SW480 (cell line): ENCODE measurements at regions not wholly inside any gene's neighbourhood (a gene's known extent, or its start where the extent isn't known, plus 50 kb on each side); places are given as distances from the start of the nearest gene placed in this dataset.
"Not testable (repeated sequence)": the region's sequence is repeated elsewhere in the genome, so short reads cannot be mapped to it uniquely, and the experiment has no call there.

Source experiments
- DNase-seq: peaks from one replicate; pipeline ENCODE4 v3.0.0-alpha.2; 2016; ENCODE audit warnings: low spot score

GRCh38 chr5:99019254-99019653 is 90.4 kb upstream of the CHD1 start:
- no peak for DNase-seq

DNA sequence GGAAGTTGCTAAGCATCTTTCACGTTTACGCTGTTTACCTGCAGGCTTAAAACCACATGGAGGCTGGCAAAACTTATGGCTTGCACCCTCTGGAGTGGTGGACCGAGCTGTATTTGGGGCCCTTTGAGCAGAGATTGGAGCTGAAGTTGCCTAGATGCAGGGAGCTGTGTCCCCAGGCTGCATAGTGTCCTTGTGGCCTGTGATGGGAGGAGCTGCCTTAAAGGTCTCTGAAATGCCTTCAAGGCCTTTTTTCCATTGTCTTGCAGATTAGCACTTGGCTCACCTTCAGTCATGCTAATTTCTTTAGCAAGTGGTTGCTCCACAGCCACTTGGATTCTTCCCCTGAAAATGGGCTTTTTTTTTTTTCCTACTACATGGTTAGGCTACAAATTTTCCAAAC is 81.5 kb upstream of the CHD1 start:
- no peak for DNase-seq

DNA sequence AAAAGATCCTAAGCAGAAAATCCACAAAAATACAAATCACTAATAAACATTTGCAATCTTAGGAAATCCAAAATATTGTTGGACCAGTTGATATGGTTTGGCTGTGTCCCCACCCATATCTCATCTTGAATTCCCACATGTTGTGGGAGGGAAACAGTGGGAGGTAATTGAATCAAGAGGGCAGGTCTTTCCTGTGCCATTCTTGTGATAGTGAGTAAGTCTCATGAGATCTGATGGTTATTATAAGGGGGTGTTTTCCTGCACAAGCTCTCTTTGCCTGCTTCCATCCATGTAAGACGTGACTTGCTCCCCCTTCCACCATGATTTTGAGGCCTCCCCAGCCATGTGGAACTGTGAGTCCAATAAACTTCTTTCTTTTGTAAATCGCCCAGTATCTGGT is 79.2 kb upstream of the CHD1 start:
- not testable (repeated sequence) for DNase-seq

GRCh38 chr5:99005506-99005905 is 76.7 kb upstream of the CHD1 start:
- no peak for DNase-seq

DNA sequence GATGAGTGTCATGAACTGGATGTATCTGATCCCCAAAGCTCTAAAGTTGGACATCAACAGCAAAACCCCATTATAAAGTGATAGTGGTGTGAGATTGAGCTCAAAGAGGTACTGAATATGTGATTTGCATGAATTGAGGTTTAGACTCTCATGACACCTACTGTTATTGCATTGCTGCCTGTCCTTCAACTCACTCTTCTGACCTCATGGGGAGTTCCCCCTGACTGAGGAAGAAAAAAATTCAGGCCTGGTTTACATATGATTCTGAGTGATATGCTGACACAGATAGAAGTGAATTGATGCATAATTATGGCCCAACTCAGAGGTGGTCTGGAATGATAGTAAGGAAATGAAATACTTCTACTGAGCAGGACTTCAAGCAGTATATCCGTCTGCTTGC is 76.2 kb upstream of the CHD1 start:
- no peak for DNase-seq

DNA sequence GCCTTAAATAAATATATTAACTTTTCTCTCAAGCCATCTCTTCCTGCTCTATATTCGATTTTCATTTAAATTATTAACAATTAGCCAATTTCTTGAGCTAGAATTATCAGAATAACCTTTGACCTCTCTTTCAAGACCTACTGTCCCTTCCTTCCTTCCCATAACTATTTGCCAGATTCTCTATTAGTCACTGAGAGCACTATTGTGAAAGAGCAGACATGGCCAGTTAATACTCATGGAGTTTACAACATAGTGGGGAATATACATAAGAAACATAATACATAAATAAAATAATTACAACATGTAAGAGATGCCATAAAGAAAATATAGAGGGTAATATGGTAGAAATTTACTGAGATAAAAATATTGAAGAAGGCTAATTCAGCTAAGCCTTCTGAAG is 72.1 kb upstream of the CHD1 start:
- no peak for DNase-seq

GRCh38 chr5:99000221-99000620 is 71.4 kb upstream of the CHD1 start:
- DNase-seq: no peak

DNA sequence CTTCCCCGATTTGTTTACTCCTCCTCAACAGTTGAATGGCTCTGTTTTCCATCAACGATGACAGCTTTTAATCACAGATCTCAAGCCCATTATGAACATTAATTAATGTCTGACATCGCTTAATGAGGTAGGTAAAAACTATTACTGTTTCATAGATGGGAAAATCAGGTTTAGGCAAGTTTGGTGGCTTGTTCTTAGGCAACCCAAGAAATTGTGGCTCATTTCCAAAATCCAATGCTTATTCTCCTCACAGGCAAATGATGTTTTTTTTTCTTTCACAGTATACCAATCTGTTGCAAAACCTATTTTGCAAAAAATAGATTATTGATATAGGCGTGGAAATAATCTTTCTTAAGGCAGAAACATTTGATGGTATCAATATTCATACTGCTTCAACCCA is 70.8 kb upstream of the CHD1 start:
- no peak for DNase-seq

DNA sequence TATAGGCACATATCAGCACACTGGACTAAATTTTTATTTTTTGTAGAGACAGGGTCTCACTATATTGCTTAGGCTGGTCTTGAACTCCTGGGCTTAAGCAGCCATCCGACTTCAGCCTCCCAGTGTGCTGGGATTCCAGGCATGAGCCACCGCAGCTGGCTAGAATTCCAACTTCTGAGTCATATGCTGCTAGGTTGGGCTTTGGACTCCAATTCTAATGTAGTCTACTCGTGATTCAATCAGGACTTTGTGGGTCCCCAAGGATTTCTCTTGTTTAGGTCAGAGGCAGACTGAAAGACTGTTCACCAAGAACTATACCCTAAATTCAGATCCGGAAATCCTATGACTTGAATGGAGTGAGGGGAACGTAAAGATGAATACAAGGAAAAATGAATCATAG is 68.2 kb upstream of the CHD1 start:
- no peak for DNase-seq

DNA sequence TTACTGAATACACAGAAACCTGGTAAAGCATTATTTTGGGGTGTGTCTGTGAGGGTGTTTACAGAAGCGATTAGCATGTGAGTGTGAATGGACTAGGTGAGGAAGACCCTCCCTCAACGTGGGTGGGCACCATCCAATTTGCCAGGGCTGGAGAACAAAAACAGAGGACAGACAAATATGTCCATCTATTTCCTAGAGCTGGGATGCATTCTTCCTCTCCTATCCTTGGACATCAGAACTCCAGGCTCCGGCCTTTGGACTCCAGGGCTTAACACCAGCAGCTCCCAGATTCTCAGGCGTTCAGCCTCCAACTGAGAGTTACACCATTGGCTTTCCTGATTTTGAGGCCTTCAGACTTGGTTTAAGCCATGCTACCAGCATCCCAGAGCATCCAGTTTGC is 65.8 kb upstream of the CHD1 start:
- no peak for DNase-seq

DNA sequence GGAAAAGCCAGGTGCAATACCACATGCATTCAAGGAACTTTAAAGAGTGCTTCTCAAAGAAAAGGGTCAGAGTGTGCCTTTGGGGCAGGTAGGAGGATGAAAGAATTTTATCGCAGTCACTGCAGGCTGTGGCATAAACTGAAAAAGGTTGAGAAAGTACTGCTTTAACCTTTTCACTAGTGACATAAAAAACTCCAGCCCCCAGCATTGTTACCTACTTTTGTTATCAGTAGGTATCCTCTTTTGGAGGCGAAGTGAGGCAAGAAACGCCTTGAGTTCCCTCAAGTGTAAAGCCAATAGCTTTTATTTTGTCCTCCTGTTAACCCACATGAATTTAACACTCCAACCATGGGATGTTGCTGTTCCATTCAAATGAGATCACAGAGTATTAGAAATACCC is 64.7 kb upstream of the CHD1 start:
- no peak for DNase-seq

GRCh38 chr5:98992552-98992951 is 63.7 kb upstream of the CHD1 start:
- no peak for DNase-seq

GRCh38 chr5:98989727-98990126 is 60.9 kb upstream of the CHD1 start:
- no peak for DNase-seq

GRCh38 chr5:98986587-98986986 is 57.8 kb upstream of the CHD1 start:
- no peak for DNase-seq

DNA sequence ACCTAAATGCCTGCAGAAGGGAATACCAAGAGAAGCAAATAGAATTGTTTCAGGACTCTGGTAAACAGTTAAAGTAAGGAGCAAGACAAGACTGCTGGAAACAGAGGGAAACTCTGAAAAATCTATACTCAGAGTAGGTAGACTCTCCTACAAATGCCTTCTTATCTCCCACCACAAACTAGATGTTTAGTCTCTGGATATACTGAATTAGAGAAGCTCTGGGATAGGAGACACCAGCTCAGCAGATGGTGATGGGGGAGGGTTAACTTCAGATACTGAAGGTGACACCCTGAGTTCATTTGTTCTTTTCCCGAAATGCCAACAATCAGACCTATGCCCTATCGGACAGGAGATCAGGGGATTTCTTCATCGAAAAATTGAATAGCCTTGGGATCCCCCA is 54.1 kb upstream of the CHD1 start:
- DNase-seq: no peak
